Thymus (tissue), 11 donors: ENCODE measurements at regions not wholly inside any gene's neighbourhood (a gene's known extent, or its start where the extent isn't known, plus 50 kb on each side); places are given as distances from the start of the nearest gene placed in this dataset.

ENCODE experiments used
- DNase-seq, 9 donors: peaks; one replicate each; pipeline ENCODE4 v3.0.0-alpha.2; 2013; ENCODE audit warnings: low spot score in 9 of 9, low read depth in 6 of 9, missing footprints in 1 of 9
- H3K27ac ChIP-seq, 2 donors: one replicate each; pipeline ENCODE4 v1.5.1; 2013; ENCODE audit warnings: control low read depth in 1 of 2, low read depth in 1 of 2, low read length in 1 of 2, mild to moderate bottlenecking in 1 of 2, moderate library complexity in 1 of 2
- H3K27me3 ChIP-seq, 2 donors: one replicate each; pipeline ENCODE4 v1.5.1; 2013; ENCODE audit warnings: low read length in 1 of 2; ENCODE audit not compliant: control insufficient read depth in 2 of 2, insufficient read depth in 1 of 2
- H3K36me3 ChIP-seq, 2 donors: one replicate each; pipeline ENCODE4 v1.5.1; 2013; ENCODE audit warnings: low read length in 1 of 2, mild to moderate bottlenecking in 1 of 2, moderate library complexity in 1 of 2; ENCODE audit not compliant: control insufficient read depth in 2 of 2, insufficient read depth in 2 of 2
- H3K4me1 ChIP-seq, 2 donors: one replicate each; pipeline ENCODE4 v1.5.1; 2013; ENCODE audit warnings: low read length in 2 of 2; ENCODE audit not compliant: control insufficient read depth in 2 of 2, insufficient read depth in 2 of 2
- H3K4me3 ChIP-seq, 2 donors: one replicate each; pipeline ENCODE4 v1.5.1; 2013; ENCODE audit warnings: low read length in 2 of 2, control low read depth in 1 of 2, mild to moderate bottlenecking in 1 of 2
- H3K9me3 ChIP-seq, 2 donors: one replicate each; pipeline ENCODE4 v1.5.1; 2013; ENCODE audit warnings: low read length in 1 of 2, mild to moderate bottlenecking in 1 of 2; ENCODE audit not compliant: control insufficient read depth in 2 of 2, insufficient read depth in 1 of 2
- WGBS: extraction: QIAGEN DNeasy Blood & Tissue Kit; methylation state at CpG from one replicate; pipeline ENCODE4 v1.1.7; 2013; 5-methylcytosine and 5-hydroxymethylcytosine counted together
- donor health status: healthy.

- no peak for DNase-seq
- 93% methylated on average over 4 of the region's 4 CpGs for WGBS
- no peaks in the 10 kb centered on the region for H3K4me1 ChIP-seq
- H3K27me3 ChIP-seq, result no peaks in the 10 kb centered on the region
- H3K4me3 ChIP-seq, result no peak overlapping the region
- H3K9me3 ChIP-seq, result no peaks in the 10 kb centered on the region
- no peak overlapping the region for H3K27ac ChIP-seq
- no peaks in the 10 kb centered on the region for H3K36me3 ChIP-seq
Measured at GRCh38 chr12:24746006-24746671, 202.8 kb downstream of the BCAT1 start.

GRCh38 chr12:24743941-24744793 is 204.7 kb downstream of the BCAT1 start:
- H3K27ac ChIP-seq, result no peak overlapping the region
- no peaks in the 10 kb centered on the region for H3K27me3 ChIP-seq
- H3K4me1 ChIP-seq, result no peaks in the 10 kb centered on the region
- no peaks in the 10 kb centered on the region for H3K36me3 ChIP-seq
- DNase-seq, result no peak
- H3K4me3 ChIP-seq, result no peak overlapping the region
- 96% methylated on average over 9 of the region's 9 CpGs for WGBS
- no peaks in the 10 kb centered on the region for H3K9me3 ChIP-seq

GRCh38 chr12:24742378-24742777 is 206.5 kb downstream of the BCAT1 start:
- Histone ChIP-seq H3K4me1 (no peaks in the 10 kb centered on the region), H3K27me3 (no peaks in the 10 kb centered on the region), H3K27ac (no peak overlapping the region), H3K9me3 (no peaks in the 10 kb centered on the region), H3K36me3 (no peaks in the 10 kb centered on the region), H3K4me3 (no peak overlapping the region)
- DNase-seq, result peak in 2 of 9 donors; percentile 6 to 27
- 56% methylated on average over 5 of the region's 5 CpGs for WGBS

GRCh38 chr12:24741216-24741615 is 207.7 kb downstream of the BCAT1 start:
- no peaks in the 10 kb centered on the region for H3K27me3 ChIP-seq
- H3K36me3 ChIP-seq, result no peaks in the 10 kb centered on the region
- no peaks in the 10 kb centered on the region for H3K4me1 ChIP-seq
- no peak overlapping the region for H3K4me3 ChIP-seq
- no peak for DNase-seq
- H3K27ac ChIP-seq, result no peak overlapping the region
- 95% methylated on average over 9 of the region's 9 CpGs for WGBS
- no peaks in the 10 kb centered on the region for H3K9me3 ChIP-seq

GRCh38 chr12:24739106-24739779 is 209.7 kb downstream of the BCAT1 start:
- Histone ChIP-seq H3K27me3 (no peaks in the 10 kb centered on the region), H3K36me3 (no peaks in the 10 kb centered on the region), H3K4me1 (no peaks in the 10 kb centered on the region), H3K27ac (no peak overlapping the region), H3K9me3 (no peaks in the 10 kb centered on the region), H3K4me3 (no peak overlapping the region)
- DNase-seq, result no peak
- WGBS, result 98% methylated on average over 2 of the region's 2 CpGs

- WGBS, result 96% methylated on average over 2 of the region's 2 CpGs
- Histone ChIP-seq H3K36me3 (no peaks in the 10 kb centered on the region), H3K27me3 (no peaks in the 10 kb centered on the region), H3K4me3 (no peak overlapping the region), H3K9me3 (no peaks in the 10 kb centered on the region), H3K27ac (no peak overlapping the region), H3K4me1 (no peaks in the 10 kb centered on the region)
- DNase-seq, result no peak
Measured at GRCh38 chr12:24738441-24738840, 210.5 kb downstream of the BCAT1 start.

GRCh38 chr12:24731596-24731995 is 217.3 kb downstream of the BCAT1 start:
- Histone ChIP-seq H3K27ac (no peak overlapping the region), H3K4me3 (no peak overlapping the region), H3K9me3 (no peaks in the 10 kb centered on the region), H3K4me1 (no peaks in the 10 kb centered on the region), H3K36me3 (no peaks in the 10 kb centered on the region), H3K27me3 (no peaks in the 10 kb centered on the region)
- no peak for DNase-seq
- WGBS, result 98% methylated on average over 1 of the region's 1 CpG

GRCh38 chr12:24730489-24730896 is 218.4 kb downstream of the BCAT1 start:
- no peak overlapping the region for H3K27ac ChIP-seq

GRCh38 chr12:24728826-24729225 is 220.1 kb downstream of the BCAT1 start:
- Histone ChIP-seq H3K27me3 (no peaks in the 10 kb centered on the region), H3K4me1 (no peaks in the 10 kb centered on the region), H3K36me3 (no peaks in the 10 kb centered on the region), H3K9me3 (no peaks in the 10 kb centered on the region), H3K4me3 (no peak overlapping the region), H3K27ac (no peak overlapping the region)
- no peak for DNase-seq
- WGBS, result 99% methylated on average over 3 of the region's 3 CpGs

More at GRCh38 chr12:24730489-24730896, 218.4 kb downstream of the BCAT1 start:
- no peak for DNase-seq
- 96% methylated on average over 1 of the region's 1 CpG for WGBS
- H3K4me3 ChIP-seq, result no peak overlapping the region
- H3K9me3 ChIP-seq, result no peaks in the 10 kb centered on the region
- no peaks in the 10 kb centered on the region for H3K4me1 ChIP-seq
- H3K27me3 ChIP-seq, result no peaks in the 10 kb centered on the region
- H3K36me3 ChIP-seq, result no peaks in the 10 kb centered on the region
